ELR (cell line): ENCODE measurements at regions not wholly inside any gene's neighbourhood (a gene's known extent, or its start where the extent isn't known, plus 50 kb on each side); places are given as distances from the start of the nearest gene placed in this dataset.
A peak's percentile ranks its signal among the peaks of the same experiment; 100 is the strongest.

Source experiments
- DNase-seq: peaks from one replicate; pipeline ENCODE4 v3.0.0-alpha.2; 2015; ENCODE audit warnings: low read depth

DNA sequence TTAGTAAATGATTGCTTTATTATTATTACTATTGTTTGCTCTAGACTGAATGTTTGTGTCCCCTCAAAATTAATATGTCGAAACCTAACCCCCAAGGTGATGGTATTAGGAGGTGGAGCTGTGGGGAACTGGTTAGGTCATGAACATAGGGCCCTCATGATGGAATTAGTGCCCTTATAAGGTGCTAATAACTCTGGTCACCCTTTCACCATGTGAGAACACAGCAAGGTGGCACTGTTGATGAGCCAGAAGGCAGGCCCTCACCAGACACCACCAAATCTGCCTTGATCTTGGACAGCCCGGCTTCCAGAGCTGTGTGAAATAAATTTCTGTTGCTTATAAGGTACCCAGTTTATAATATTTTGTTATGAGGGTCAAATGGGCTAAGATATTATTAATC lies 95.8 kb downstream of the BDNF start:
- no peak for DNase-seq

DNA sequence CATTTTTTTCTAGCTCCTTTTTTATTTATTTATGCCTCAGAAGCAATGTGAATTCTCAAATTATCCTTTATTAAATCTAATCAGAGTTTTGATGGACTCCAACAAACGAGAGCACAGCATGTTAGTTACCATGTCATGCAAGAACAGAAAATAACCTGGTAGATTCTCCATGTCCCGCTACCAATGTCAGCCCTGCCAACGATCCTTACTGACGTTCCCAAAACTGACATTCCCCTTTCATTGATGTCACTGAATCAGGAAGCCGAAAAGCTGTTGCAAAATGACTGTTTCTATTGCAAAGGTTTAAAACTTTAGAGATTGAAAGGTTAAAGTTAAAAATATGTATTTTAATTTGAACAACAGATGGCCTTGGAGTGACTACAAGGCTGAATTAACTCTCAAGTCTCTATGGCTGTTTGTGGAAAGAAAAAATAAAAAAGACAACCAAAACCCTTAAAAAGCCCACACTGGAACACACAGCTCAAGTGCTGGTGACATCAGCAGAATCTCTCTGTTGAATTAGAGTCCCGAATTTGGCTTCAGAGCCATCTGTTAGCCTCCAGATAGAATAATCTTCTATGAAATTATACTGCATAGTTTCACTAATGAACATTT lies 96.8 kb downstream of the BDNF start:
- DNase-seq: no peak

DNA sequence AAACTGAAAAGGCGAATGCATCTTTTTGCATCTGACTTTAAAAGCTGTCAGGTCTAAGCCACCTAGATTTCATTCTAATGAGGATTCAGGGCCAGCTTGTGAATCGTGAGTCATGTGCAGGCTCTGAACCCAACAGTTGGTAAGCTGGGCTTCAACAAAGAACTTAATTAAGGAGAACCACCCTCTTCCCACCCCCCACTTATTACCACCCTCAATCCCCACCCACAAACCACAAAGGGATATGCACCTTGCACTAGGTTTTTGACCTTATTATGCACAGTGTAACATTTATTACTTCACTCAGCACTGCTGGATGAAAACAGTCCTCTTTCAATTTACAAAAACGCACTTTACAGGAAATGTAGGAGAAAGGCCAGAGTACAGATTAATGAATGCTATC lies 94.1 kb upstream of the LIN7C start:
- no peak for DNase-seq

DNA sequence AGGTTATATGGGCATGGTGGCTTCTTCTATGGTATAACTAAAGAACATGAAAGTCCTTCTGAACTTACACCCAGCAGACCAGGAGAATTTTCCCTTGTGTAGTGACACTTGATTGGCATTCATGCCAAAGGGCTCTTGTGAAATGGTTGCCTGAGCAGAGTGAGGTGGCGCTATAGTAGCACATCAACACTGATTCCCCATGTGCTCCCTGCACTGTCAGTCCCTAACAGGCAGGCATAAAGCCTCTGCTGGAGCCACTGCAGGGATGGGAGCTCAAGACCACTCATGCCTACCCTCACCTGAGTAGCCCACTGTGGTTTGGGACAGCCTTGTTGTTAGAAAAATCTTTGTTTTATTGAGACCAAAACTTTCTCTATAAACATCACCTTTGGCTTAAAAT lies 92.6 kb upstream of the LIN7C start:
- no peak for DNase-seq

DNA sequence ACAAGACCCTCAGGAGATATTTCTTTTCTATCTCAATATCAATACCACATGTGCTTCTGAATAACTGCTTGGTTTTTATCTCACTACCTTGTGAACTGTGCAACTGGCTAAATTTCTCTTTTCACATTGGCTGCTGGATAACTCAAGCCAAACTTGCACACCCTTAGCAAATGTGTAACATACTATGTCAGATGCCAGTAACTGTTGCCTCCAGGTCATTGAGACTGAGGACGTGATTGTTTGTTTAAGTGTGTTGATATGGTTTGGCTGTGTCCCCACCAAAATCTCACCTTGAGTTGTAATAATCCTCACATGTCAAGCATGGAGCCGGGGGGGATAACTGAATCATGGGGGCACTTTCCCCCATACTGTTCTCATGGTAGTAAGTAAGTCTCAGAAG lies 90.2 kb upstream of the LIN7C start:
- no peak for DNase-seq

DNA sequence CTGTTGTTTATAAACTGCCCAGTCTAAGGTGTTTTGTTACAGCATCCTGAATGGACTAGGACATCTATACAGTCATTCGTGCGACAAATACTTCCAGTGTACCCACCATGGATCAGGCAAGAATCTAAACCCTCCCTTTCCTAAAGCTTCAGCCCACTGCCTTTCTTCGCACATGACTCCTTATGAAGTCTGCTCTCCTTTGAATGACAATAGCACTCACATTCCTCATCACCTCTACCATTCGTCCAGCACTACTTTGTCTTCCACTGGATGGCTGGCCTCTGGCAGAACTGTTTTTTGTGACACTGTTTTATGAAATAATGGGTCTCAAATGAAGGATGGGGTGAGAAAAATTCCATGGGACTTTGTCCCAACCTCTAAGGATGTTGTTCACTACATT lies 89.8 kb upstream of the LIN7C start:
- no peak for DNase-seq

DNA sequence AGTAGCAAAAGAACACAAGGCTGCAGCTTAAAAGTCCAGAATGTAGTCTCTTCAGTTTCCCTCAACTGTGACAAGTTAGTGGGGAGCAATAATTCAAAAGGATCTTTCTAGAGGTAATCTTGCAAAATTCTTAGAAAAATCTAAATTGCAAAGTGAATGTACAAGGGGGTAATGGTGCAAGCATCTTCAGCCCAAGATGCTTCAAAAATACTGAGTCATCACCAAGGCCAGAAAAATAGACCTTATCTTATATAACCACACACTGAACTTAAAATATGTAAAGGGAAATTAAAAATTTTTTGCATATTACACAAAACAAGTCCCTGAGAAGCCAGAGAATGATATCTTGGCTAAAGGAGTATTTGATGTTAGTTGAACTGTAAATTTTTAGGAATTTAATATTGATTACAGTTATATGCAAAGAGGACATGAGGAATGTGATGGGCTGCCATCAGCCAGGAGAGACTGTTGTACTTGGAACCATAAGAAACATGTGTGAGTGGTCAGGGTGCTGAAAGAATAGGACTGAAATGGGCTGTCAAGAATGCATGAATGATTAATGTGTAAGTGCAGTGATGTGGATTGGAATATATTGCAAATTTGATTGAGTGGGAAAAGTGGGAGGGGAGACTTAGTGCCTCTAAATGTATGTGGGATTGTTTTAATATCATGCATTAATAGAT lies 85.7 kb upstream of the LIN7C start:
- DNase-seq: no peak

DNA sequence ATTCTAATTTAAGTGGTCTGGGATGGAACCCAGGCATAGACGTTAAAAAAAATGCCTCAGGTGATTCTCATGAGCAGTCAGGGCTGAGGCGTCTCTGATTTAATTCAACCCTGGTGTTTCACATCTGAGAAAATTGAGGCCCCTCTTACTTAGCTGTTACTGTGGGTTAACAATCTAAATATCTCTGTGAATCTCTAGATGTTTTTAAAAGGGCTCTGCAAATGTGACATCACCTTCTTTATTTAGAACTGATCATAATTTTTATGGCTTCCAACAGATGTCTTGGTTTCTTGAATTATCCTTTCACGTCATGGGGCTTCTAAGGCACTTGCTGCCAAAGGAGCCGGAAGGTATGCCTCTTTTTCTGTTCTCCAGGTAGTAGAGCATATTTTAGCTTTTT lies 76.1 kb upstream of the LIN7C start:
- DNase-seq: no peak

DNA sequence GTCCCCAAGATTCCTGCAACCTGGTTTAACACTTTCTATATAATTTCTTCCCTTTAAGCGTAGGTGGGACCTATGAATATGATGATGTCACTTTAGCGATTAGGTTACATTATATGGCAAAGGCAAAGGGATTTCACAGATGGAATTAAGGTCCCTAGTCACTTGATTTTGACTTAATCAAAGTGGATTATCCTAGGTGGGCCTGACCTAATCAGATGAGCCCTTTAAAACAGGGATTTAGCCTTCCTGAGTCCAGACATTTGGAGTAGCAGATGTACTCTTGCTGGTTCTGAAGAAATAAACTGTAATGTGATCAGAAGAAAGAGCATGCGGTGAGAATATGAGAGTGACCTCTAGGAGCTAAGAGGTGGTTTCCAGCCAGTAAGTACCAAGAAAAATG lies 67.8 kb upstream of the LIN7C start:
- no peak for DNase-seq

DNA sequence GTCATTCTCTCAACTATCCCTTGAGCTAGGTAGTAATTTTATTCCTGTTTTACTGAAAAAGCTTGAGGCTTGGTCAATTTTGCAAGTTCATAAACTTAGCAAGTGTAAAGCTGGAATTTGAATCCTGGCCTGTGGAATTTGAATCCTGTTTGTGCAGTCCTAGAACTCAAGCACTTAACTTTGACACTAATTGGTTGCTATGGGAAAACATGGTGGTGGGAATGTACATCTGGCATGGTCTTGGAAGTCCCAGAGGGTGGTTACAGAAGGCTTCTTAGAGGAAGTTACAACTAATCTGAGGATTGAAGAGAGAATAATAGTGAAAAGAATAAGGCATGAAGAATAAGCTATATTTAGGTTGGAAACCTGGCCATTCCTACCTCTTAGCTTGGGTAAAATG lies 66.5 kb upstream of the LIN7C start:
- DNase-seq: no peak

DNA sequence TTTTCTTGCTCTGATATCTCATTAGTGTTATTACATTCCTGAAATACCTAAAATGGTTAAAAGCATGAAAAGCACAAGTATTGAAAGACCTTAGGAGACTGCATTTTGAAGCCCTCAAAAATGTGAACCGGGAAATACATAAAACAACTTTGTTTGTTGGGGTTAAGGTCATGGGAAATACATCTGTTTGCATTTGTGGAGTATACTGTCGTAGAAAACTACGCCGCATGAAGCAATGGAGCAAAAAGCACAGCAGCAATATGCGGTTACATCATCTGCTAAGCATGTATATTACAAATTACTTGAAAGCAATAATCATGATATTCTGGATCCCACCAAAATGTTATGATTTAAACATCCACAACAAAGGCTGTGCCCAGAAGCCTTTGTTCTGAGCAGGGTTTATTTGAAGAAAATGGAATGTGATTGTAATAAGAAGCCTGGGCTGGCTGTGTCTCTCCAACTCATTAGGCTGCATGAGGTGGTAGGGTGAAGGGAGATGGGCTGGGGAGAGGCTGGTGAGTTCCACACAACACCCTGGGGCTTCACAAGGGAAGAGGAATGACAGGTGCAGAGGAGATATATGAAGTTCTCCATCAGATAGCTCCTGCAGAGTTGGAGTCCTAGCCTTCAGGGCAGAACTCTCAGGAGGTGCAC lies 64.7 kb upstream of the LIN7C start:
- DNase-seq: no peak

DNA sequence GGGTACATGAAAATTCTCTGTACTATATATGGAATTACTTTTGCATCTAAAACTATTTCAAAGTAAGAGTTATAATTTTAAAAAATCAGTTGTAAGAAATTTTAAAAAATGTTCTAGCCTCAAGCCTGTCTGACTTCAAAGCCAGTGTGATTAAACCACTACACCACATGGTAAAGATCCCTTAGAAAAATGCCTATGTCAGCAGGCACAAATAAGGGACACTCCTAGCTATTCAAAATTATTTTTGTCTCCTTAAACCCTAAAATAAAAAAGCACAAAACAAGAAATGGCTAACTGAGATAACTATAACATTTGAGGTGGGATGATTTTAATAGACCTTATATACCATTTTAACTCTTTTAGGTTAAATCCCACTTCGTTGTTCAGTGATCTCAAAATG lies 64.0 kb upstream of the LIN7C start:
- DNase-seq: no peak

DNA sequence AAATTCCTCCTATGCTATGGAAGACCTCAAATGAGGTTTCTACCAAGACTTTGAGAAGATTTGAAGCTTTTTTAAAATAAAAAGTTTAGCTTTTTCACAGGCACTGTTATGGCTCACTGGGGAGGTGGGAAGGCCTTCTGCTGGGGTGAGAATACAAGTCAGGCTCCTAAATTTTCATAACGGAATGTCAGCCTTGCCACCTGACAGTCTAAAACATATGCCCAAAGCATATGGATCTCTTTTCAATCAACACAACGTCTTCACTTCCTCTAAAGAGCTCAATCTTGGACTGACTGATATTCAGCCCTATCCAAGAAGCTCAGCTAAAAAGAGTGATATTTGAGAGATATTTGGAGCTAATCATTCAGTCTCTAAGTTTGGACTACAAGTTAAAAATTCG lies 57.1 kb upstream of the LIN7C start:
- no peak for DNase-seq

DNA sequence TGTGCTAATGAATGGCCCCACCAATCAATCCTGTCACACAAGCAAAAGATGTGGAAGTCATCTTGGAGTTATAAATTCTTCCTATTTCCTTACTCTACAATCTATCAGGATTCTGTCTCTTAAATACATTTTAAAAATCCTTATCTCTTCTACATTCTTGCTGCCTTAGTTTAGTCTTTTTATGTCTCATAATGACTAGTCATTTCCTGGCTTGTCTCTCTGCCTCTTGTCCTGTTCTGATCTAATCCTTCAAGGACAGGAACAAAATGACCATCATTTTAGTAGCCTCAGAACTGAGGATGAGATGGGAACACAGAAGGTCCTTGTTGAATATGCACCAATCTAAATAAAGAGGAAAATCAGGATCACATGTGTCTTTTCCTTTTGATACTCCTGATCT lies 56.6 kb upstream of the LIN7C start:
- peak; percentile 79 for DNase-seq

DNA sequence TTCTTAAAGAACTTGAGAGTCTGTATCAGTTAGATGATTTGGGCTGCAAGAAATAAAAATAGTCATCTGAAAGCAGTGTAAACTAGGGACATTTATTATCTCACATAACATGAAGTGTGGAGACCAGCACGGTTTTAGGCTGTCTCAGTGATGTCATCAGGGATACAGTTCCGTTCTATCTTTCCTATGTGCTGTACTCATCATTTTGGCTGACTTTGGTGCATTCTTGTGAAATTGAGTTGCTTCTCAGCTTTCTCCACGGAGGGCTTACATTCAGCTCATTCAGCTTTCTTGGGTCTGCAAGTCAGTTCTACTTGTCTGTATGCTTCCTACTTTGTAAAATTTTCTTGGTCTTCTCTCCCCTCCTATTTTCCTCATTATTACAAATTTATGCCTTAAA lies 51.8 kb upstream of the LIN7C start:
- peak; percentile 2 for DNase-seq

DNA sequence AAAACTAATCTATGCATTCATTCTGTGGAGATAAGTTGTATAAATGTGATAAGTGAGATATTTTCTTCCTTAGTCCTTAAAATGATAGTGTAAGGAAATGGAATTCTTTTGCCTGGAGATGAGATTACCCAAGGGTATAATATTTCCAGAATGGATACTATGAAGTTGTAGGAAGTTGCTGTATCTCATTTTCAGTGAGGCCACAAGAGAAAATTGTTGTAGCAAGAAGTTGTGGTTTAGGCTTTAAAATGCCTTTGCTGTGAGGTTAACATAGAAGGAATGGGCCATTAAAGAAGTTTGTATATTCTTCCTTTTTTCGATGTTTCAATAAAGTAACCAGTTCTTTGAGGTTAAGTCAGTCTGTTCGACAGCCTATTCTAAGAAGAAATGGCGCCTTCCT lies 50.7 kb upstream of the LIN7C start:
- DNase-seq: no peak
